ENCODE measurements at regions not wholly inside any gene's neighbourhood (a gene's known extent, or its start where the extent isn't known, plus 50 kb on each side); places are given as distances from the start of the nearest gene placed in this dataset.
"Not testable (repeated sequence)": the region's sequence is repeated elsewhere in the genome, so short reads cannot be mapped to it uniquely, and the experiment has no call there.

DNA sequence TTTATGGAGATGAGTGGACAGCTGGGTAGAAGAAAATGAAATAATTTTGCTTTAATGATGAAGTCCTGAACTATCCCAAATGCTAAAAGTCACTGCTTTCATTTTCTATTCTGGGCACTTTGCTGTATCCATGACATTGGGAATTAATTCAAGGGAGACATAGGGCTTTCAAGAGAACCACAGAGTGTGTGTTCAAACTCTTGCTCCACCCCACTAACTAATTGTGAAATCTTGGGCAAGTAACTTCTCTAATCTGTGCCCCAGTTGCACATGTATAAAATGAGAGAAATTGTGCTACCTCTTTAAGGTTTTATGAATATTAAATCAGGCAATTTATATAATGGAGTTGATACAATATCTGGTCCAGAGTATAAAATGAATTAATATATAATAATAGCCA is 1422.0 kb downstream of the ADGRL3 start:
- no peaks in the 10 kb centered on the region for H3K36me3 ChIP-seq (ENCODE audit: insufficient read depth, low read depth, low read length)
- no peaks in the 10 kb centered on the region for H3K27me3 ChIP-seq (ENCODE audit: insufficient read depth, low read length)
- no peak overlapping the region for H3K9ac ChIP-seq (ENCODE audit: low read depth, low read length)

DNA sequence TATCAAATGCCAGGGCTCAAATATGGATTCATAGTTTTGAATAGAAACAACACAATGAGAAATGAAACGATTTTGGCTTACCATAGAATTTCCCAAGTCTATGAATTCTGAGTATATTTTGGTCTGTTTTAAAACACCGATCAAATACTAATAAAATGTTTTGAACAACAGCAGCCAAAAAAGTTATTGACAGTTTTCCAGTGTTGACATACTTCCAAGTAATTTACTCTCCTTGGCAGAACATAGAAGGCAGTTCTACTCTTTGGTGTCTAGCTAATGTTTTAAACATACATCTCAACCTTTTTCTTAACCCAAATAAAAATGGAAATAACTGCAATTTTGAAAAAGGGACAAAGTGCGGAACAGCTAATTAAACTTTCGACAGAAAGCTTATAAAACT is 1419.8 kb downstream of the ADGRL3 start:
- no peaks in the 10 kb centered on the region for H3K9me3 ChIP-seq (ENCODE audit: insufficient read depth, low read depth, low read length)
- H3K36me3 ChIP-seq (ENCODE audit: insufficient read depth, low read depth, low read length): no peaks in the 10 kb centered on the region
- no peaks in the 10 kb centered on the region for H3K27me3 ChIP-seq (ENCODE audit: insufficient read depth, low read length)
- H3K4me3 ChIP-seq (ENCODE audit: low read length): no peak overlapping the region
- H3K4me1 ChIP-seq (ENCODE audit: insufficient read depth, low read length): no peaks in the 10 kb centered on the region
- no peak overlapping the region for H3K27ac ChIP-seq (ENCODE audit: low read length)
- no peak overlapping the region for H3K9ac ChIP-seq (ENCODE audit: low read depth, low read length)

More for the DNA sequence above, 1422.0 kb downstream of the ADGRL3 start:
- H3K27ac ChIP-seq (ENCODE audit: low read length): no peak overlapping the region
- no peaks in the 10 kb centered on the region for H3K4me1 ChIP-seq (ENCODE audit: insufficient read depth, low read length)
- H3K9me3 ChIP-seq (ENCODE audit: insufficient read depth, low read depth, low read length): no peaks in the 10 kb centered on the region
- H3K4me3 ChIP-seq (ENCODE audit: low read length): no peak overlapping the region

DNA sequence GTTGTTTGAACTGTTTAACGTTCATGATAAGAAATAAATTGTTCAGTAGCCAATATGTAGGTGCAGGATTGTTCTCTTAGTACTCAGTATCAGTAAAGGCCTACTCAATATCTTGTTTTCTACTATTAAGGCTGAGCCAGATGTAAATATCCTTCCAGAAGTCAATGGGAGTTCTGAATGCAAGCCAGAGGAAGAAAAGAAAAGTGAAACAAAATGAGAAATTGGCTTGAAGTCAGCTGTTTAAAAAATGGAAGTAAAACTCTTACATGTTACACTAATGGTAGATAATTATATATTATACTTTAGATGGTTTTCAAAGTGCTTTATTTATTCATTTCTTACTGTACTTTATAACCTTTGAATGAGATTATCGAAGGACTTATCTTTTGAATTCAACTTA is 1417.9 kb downstream of the ADGRL3 start:
- Histone ChIP-seq H3K9ac (ENCODE audit: low read depth, low read length) (no peak overlapping the region), H3K27ac (ENCODE audit: low read length) (no peak overlapping the region), H3K27me3 (ENCODE audit: insufficient read depth, low read length) (no peaks in the 10 kb centered on the region), H3K9me3 (ENCODE audit: insufficient read depth, low read depth, low read length) (no peaks in the 10 kb centered on the region), H3K4me1 (ENCODE audit: insufficient read depth, low read length) (no peaks in the 10 kb centered on the region), H3K36me3 (ENCODE audit: insufficient read depth, low read depth, low read length) (no peaks in the 10 kb centered on the region), H3K4me3 (ENCODE audit: low read length) (no peak overlapping the region)

DNA sequence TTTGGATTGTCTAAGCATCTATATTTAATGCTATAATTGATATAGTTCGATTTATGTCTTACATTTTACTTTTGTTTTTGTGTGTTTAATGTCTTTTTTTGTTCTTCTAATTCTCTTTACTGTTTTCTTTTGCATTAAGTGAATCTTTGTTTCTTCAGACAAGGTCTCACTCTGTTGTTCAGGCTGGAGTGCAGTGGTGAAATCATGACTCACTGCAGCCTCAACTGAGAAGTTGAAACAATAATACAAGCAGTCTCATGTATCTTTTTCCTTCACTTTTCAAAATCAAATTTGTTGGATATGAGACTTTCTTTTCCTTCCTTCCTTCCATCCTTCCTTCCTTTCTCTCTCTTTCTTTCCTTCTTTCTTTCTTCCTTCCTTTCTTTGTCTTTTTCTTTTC is 1401.6 kb downstream of the ADGRL3 start:
- H3K36me3 ChIP-seq (ENCODE audit: insufficient read depth, low read depth, low read length): no peaks in the 10 kb centered on the region
- H3K4me1 ChIP-seq (ENCODE audit: insufficient read depth, low read length): no peaks in the 10 kb centered on the region
- H3K27me3 ChIP-seq (ENCODE audit: insufficient read depth, low read length): no peaks in the 10 kb centered on the region
- no peak overlapping the region for H3K4me3 ChIP-seq (ENCODE audit: low read length)
- H3K27ac ChIP-seq (ENCODE audit: low read length): no peak overlapping the region
- H3K9me3 ChIP-seq (ENCODE audit: insufficient read depth, low read depth, low read length): no peaks in the 10 kb centered on the region
- H3K9ac ChIP-seq (ENCODE audit: low read depth, low read length): no peak overlapping the region

DNA sequence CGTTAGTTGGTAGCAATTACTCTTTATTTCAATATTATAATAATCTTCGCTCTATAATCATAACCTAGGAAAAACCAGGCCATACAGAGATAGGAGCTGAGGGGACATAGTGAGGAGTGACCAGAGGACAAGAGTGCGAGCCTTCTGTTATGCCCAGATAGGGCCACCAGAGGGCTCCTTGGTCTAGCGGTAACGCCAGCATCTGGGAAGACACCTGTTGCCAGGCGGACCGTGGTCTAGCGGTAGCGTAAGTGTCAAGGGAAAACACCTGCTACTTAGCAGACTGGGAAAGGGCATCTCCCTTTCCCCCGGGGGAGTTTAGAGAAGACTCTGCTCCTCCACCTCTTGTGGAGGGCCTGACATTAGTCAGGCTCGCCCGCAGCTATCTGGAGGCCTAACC is 1395.1 kb downstream of the ADGRL3 start:
- H3K27me3 ChIP-seq (ENCODE audit: insufficient read depth, low read length); H3K36me3 ChIP-seq (ENCODE audit: insufficient read depth, low read depth, low read length); H3K27ac ChIP-seq (ENCODE audit: low read length); H3K9me3 ChIP-seq (ENCODE audit: insufficient read depth, low read depth, low read length); H3K9ac ChIP-seq (ENCODE audit: low read depth, low read length); H3K4me3 ChIP-seq (ENCODE audit: low read length); H3K4me1 ChIP-seq (ENCODE audit: insufficient read depth, low read length): not testable (repeated sequence)

DNA sequence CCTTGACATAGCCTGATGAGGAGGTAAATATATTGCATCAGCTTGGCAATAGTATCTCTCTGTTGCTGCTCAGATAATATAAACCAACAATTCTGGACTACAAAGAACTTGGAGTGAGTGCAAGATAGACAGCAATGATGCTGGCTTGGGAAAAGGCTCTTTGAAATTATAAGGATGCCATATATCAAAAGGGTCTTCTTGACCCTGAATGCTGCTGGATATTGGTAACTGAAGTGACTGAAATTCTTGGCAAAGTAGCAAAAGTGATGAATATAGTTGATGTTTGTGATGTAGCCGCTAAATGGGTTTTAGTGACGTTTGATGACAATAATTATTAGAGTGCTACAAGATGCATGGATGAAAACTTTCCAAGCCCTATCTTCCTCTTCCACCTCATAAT is 1391.6 kb downstream of the ADGRL3 start:
- Histone ChIP-seq H3K4me3 (ENCODE audit: low read length) (no peak overlapping the region), H3K9ac (ENCODE audit: low read depth, low read length) (no peak overlapping the region), H3K36me3 (ENCODE audit: insufficient read depth, low read depth, low read length) (no peaks in the 10 kb centered on the region), H3K9me3 (ENCODE audit: insufficient read depth, low read depth, low read length) (peaks cover 17% of the 10 kb centered on the region; the same call in 1 of the 2 replicates), H3K27me3 (ENCODE audit: insufficient read depth, low read length) (no peaks in the 10 kb centered on the region), H3K27ac (ENCODE audit: low read length) (no peak overlapping the region), H3K4me1 (ENCODE audit: insufficient read depth, low read length) (no peaks in the 10 kb centered on the region)

DNA sequence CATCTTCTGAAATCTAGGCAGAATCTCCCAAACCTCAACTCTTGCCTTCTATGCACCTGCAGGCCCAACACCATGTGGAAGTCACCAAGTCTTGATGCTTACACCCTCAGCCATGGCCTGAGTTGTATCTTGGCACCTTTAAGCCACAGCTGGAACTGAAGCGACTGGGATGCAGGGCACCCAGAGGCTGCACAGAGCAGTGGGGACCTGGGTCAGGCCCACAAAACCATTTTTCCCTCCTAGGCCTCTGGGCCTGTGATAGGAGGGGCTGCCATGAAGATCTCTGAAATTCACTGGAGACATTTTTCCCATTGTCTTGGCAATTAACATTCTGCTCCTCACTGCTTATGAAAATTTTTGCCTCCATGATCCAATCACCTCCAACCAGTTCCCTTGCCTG is 1388.5 kb downstream of the ADGRL3 start:
- Histone ChIP-seq H3K4me3 (ENCODE audit: low read length) (no peak overlapping the region), H3K27ac (ENCODE audit: low read length) (no peak overlapping the region), H3K9me3 (ENCODE audit: insufficient read depth, low read depth, low read length) (peaks cover 17% of the 10 kb centered on the region; the same call in 1 of the 2 replicates), H3K27me3 (ENCODE audit: insufficient read depth, low read length) (no peaks in the 10 kb centered on the region), H3K9ac (ENCODE audit: low read depth, low read length) (no peak overlapping the region), H3K36me3 (ENCODE audit: insufficient read depth, low read depth, low read length) (no peaks in the 10 kb centered on the region), H3K4me1 (ENCODE audit: insufficient read depth, low read length) (no peaks in the 10 kb centered on the region)

DNA sequence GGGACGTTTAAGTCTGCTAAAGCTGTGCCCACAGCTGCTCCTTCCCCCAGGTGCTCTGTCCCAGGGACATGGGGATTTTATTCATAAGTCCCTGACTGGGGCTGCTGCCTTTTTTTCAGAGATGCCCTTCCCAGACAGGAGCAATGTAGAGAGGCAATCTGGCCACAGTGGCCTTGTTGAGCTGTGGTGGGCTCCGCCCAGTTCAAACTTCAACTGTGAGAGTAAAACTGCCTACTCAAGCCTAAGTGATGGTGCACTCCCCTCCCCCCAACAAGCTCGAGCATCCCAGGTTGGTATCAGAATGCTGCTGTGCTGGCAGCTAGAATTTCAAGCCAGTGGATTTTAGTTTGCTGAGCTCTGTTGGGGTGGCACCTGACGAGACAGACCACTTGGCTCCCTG is 1371.4 kb downstream of the ADGRL3 start:
- Histone ChIP-seq H3K9ac (ENCODE audit: low read depth, low read length) (no peak overlapping the region), H3K27me3 (ENCODE audit: insufficient read depth, low read length) (no peaks in the 10 kb centered on the region), H3K9me3 (ENCODE audit: insufficient read depth, low read depth, low read length) (no peaks in the 10 kb centered on the region), H3K4me3 (ENCODE audit: low read length) (no peak overlapping the region), H3K27ac (ENCODE audit: low read length) (no peak overlapping the region), H3K4me1 (ENCODE audit: insufficient read depth, low read length) (no peaks in the 10 kb centered on the region), H3K36me3 (ENCODE audit: insufficient read depth, low read depth, low read length) (no peaks in the 10 kb centered on the region)

DNA sequence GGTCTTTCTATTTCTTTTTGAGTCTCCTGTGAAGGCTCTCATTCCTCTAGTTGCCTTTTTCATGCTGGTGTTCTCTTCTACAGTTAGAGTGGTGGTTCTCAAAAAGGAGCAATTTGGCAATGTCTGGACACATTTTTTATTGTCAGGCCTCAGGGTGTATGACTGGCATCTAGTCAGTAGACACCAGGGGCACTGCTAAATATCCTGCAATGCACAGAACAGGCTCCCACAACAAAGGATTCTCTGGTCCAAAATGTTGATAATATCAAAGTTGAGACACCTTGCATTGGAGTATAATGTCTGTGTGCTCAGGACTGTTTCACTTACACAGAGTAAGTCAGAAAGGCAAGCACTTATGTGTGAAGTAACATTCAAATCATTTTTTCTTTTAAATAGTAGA is 1360.7 kb downstream of the ADGRL3 start:
- Histone ChIP-seq H3K27me3 (ENCODE audit: insufficient read depth, low read length) (no peaks in the 10 kb centered on the region), H3K4me3 (ENCODE audit: low read length) (no peak overlapping the region), H3K4me1 (ENCODE audit: insufficient read depth, low read length) (no peaks in the 10 kb centered on the region), H3K9ac (ENCODE audit: low read depth, low read length) (no peak overlapping the region), H3K27ac (ENCODE audit: low read length) (no peak overlapping the region), H3K36me3 (ENCODE audit: insufficient read depth, low read depth, low read length) (no peaks in the 10 kb centered on the region), H3K9me3 (ENCODE audit: insufficient read depth, low read depth, low read length) (no peaks in the 10 kb centered on the region)

DNA sequence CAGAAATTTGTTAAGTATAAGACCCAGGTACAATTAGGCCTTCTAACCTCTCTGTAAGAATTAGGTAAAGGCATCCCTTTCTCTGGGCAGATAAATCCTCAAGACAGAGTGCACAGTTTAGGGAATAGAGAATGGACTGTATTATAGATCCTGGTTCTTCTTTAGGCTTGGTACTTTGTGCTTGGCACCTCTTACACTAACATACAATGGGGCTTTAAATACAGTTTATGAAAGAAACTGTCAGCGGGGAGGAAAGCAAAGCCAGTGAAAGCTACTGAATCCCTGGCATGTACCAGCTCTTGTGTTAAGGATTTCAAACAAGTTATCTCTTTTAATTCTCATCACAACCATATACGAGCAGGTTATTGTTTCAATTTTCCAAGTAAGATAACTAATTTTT is 1350.0 kb downstream of the ADGRL3 start:
- Histone ChIP-seq H3K9ac (ENCODE audit: low read depth, low read length) (no peak overlapping the region), H3K4me1 (ENCODE audit: insufficient read depth, low read length) (peaks cover 6% of the 10 kb centered on the region; the same call in 1 of the 2 replicates), H3K27me3 (ENCODE audit: insufficient read depth, low read length) (no peaks in the 10 kb centered on the region), H3K27ac (ENCODE audit: low read length) (no peak overlapping the region), H3K36me3 (ENCODE audit: insufficient read depth, low read depth, low read length) (no peaks in the 10 kb centered on the region), H3K9me3 (ENCODE audit: insufficient read depth, low read depth, low read length) (no peaks in the 10 kb centered on the region), H3K4me3 (ENCODE audit: low read length) (no peak overlapping the region)

DNA sequence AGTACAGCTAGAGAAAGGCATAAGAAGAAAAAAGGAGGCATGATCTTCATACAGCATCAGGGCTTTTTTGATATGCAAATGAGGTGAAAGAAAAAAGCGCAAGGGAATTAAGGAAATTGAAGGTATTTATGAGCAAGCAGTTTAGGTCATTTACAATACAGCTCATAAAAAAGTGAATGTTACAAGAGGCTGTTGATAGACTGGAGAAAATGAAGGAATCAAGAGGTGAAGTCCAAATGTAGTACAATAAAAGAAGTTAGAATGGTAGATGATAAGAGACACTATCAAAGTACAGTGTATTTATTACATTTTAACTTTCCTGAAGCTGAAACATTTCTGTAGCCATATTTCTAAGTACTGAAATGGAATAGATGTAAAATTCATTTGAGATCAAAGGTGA is 1349.5 kb downstream of the ADGRL3 start:
- H3K27me3 ChIP-seq (ENCODE audit: insufficient read depth, low read length): no peaks in the 10 kb centered on the region
- H3K9ac ChIP-seq (ENCODE audit: low read depth, low read length): no peak overlapping the region
- no peaks in the 10 kb centered on the region for H3K9me3 ChIP-seq (ENCODE audit: insufficient read depth, low read depth, low read length)
- peaks cover 6% of the 10 kb centered on the region; the same call in 1 of the 2 replicates for H3K4me1 ChIP-seq (ENCODE audit: insufficient read depth, low read length)
- H3K4me3 ChIP-seq (ENCODE audit: low read length): no peak overlapping the region
- H3K27ac ChIP-seq (ENCODE audit: low read length): no peak overlapping the region
- no peaks in the 10 kb centered on the region for H3K36me3 ChIP-seq (ENCODE audit: insufficient read depth, low read depth, low read length)

DNA sequence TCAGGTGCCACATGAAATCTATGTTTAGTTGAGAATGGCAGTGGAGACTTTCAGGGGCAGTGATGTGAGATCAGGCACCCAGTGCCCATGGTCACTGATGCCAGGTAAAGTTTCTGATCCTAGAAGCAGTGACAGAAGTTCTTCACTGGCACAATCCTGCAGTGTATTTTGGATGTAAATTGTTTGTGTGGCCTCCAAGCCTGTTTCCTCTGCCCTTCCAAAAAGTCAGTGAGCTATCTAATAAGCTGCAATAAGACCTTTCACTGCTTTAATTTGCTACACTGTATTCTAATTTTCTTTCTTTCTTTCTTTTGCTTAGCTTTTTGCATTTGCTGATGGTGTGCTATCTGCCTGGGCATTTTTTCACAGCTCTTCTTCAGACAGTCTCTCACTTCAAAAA is 1348.6 kb downstream of the ADGRL3 start:
- H3K9ac ChIP-seq (ENCODE audit: low read depth, low read length): no peak overlapping the region
- H3K4me1 ChIP-seq (ENCODE audit: insufficient read depth, low read length): peaks cover 6% of the 10 kb centered on the region; the same call in 1 of the 2 replicates
- no peak overlapping the region for H3K4me3 ChIP-seq (ENCODE audit: low read length)
- no peak overlapping the region for H3K27ac ChIP-seq (ENCODE audit: low read length)
- no peaks in the 10 kb centered on the region for H3K27me3 ChIP-seq (ENCODE audit: insufficient read depth, low read length)
- H3K9me3 ChIP-seq (ENCODE audit: insufficient read depth, low read depth, low read length): no peaks in the 10 kb centered on the region
- H3K36me3 ChIP-seq (ENCODE audit: insufficient read depth, low read depth, low read length): no peaks in the 10 kb centered on the region

DNA sequence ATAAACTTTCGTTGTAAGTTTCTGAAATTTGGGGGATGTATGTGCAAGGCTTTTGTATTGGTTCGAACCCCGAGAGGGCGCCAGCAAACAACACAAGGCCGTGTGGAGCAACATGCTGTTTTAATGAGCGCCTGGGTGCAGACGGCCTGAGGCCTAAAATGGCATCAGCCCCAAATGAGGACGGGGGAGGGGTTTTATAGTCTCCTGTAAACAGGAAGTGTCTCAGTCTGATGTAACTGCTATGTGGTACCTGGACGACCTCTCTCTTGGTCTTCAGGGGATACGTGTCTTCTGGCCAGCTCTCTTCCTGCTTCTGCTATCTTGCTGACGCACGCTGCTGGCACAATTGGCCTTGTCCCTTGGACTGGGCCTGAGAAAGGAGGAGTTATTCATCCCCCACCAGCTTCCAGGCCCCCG is 1348.0 kb downstream of the ADGRL3 start:
- no peaks in the 10 kb centered on the region for H3K9me3 ChIP-seq (ENCODE audit: insufficient read depth, low read depth, low read length)
- no peaks in the 10 kb centered on the region for H3K36me3 ChIP-seq (ENCODE audit: insufficient read depth, low read depth, low read length)
- H3K4me3 ChIP-seq (ENCODE audit: low read length): no peak overlapping the region
- no peak overlapping the region for H3K9ac ChIP-seq (ENCODE audit: low read depth, low read length)
- peaks cover 6% of the 10 kb centered on the region; the same call in 1 of the 2 replicates for H3K4me1 ChIP-seq (ENCODE audit: insufficient read depth, low read length)
- H3K27ac ChIP-seq (ENCODE audit: low read length): no peak overlapping the region
- no peaks in the 10 kb centered on the region for H3K27me3 ChIP-seq (ENCODE audit: insufficient read depth, low read length)

Measured in iPS-20b (cell line).